Hypothalamus (tissue), 51 donors: ENCODE measurements at regions not wholly inside any gene's neighbourhood (a gene's known extent, or its start where the extent isn't known, plus 50 kb on each side); places are given as distances from the start of the nearest gene placed in this dataset.
"Not testable (repeated sequence)": the region's sequence is repeated elsewhere in the genome, so short reads cannot be mapped to it uniquely, and the experiment has no call there.

Source experiments
- DNase-seq, 51 donors: peaks; one replicate each; lab custom pipeline; 2025; lab: John Stamatoyannopoulos, UW

GRCh38 chr16:22674832-22675191 lies 139.2 kb upstream of the HS3ST2 start:
- peak in 1 of 51 donors; percentile 19 for DNase-seq

DNA sequence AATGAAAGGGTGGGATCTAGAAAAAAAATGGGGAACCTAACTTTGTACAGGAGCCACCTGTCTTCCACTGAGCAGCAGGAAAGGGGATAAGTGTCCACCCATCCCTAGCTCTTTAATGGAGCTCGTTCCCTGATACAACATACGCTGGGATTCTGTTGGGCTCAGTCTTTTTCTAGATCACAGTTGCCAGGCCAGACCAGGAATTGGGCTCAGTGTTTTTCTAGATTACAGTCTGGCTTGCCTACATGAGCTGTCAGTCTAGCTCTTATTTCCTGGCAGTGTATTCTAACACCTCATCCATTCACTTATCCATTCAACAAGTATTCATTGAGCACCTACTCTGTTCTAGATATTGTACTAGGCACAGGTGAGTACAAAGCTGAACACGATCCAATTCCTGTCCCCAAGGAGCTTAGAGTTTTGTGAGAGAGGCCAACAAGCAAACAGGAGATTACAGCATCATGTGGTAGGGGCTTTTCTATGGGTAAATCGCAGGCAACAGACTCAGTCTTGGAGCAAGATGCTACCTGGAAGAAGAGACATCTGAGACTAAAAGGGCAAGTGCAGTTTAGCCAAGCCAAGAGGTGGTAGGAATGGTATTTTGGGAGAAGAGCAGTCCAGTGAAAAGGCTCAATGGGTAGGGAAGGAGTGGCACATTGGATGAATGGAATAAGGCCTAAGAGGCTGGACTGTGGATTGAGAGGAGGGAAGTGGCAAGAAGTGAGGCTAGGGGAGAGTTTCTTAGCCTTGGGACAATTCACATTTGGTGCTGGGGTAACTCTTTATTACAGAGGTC lies 138.0 kb upstream of the HS3ST2 start:
- no peak for DNase-seq

- DNase-seq, result no peak
Measured at GRCh38 chr16:22677024-22677830, 136.7 kb upstream of the HS3ST2 start.

DNA sequence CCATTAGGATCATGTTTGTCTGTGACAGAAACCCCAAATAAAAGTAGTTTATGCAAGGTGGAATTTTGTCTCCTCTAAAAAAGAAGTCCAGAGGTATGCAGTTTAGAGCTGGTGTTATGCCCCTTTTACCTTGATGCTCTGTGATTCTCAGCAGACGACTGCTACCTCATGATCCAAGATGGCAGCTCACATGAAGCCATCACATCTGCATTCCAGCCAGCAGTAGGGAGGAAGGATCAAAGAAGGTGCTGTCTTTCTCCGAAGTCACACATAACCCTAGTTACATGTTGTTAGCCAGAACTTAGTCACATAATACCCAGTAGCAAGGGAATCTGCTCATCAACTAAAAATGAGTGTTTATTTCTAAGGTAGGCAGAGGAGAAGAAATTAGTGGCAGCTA lies 135.7 kb upstream of the HS3ST2 start:
- DNase-seq, result no peak

DNA sequence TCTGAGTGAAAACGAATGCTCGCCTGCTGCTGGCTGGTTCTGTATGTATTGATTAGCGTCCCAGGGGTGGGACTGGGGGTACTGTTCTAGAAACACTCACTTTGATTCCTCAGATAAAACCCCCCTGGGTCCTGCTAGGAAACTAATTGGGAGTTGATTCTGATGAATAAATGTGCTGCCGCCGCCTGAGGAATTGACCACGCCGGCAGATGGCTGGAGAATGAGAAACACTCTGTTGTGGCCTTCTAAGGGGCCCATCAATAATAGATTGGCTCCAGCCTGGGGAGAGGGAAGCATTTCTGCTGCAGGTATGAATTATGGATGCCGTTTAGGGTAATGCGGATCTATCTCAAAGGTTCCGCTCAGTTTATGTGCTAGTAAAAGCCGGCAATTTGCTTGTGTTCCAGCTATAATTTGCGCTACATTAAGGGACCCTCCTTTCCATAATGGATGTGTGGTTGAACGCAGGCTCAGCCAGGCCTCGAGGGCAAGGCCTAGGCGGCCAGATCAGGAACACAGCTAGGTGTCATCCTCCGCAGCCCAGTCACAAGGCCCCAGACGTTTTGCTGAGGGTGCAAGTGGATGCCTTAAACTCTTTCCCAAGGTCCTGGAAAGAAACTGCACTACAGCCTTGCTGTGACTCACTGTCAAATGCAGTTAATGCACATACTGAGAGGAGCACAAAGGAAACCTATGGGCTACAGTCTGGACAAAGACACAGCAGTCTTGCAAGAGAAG lies 132.2 kb upstream of the HS3ST2 start:
- DNase-seq, result no peak

DNA sequence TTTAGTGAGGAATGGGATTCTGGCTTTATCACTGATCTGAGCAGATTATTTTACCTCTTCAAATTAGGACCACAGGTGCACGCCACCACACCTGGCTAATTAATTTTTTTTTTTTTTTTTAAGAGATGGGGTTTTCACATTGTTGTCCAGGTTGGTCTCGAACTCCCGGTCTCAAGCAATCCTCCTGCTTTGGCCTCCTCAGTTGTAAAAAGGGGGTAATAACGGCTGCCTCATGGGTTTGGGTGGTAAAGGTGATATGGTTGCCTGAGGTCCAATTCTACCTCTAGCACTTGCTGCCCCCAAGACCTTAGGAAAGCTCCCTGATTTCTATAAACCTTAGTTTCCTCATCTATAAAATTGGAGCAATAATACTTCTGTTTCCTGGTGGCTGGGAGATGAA lies 130.7 kb upstream of the HS3ST2 start:
- DNase-seq, result no peak

GRCh38 chr16:22683730-22684573 lies 130.0 kb upstream of the HS3ST2 start:
- no peak for DNase-seq

- no peak for DNase-seq
Measured at GRCh38 chr16:22684574-22685458, 129.1 kb upstream of the HS3ST2 start.

DNA sequence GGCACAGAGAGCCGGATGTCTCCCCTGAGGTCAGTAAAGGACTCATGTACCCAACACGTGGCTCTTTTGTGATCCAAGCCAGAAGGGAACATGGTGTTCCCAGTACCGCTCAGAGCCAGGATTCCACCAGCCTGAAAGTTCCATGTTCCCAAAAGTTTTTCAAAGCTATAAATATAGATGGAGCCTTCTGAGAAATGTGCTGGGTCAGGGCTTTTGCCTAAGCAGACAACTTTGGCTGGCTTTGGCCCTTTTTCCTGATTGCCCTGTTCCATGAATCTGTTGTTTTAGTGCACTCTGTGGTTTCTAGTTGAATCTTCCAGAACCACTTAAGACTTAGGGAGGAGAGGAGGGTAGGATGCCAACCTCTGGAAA lies 128.5 kb upstream of the HS3ST2 start:
- no peak for DNase-seq

GRCh38 chr16:22687031-22687530 lies 126.9 kb upstream of the HS3ST2 start:
- no peak for DNase-seq

DNA sequence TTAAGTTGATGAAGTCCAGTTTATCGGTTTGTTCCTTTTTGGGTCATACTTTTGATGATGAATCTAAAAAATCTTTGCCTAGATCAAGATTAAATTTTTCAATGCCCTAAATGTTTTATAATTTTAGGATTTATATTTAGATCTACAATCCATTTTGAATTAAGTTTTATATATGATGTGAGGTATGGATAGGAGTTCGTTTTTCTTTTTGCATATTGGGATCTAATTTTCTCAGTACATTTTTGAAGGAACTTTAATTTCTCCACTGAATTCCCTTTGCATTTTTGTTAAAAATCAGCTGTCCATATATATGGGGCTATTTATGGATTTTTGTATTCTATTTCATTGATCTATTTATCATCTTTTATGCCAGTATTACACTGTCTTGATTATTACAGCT lies 125.5 kb upstream of the HS3ST2 start:
- DNase-seq, result no peak

DNA sequence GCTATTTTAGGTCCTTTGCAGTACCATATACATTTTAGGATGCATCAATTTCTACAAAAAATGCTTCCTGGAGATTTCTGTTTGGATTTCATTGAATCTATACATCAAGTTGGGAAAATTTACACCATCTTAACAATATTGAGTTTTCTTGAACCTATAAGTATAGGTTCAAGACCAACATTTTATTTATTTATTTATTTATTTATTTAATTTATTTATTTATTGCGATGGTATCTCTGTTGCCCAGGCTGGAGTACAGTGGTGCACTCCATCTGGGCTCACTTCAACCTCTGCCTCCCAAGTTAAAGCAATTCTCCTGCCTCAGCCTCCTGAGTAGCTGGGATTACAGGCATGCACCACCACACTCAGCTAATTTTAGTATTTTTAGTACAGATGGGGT lies 125.0 kb upstream of the HS3ST2 start:
- DNase-seq, result no peak

- no peak for DNase-seq
Measured at GRCh38 chr16:22691335-22691734, 122.6 kb upstream of the HS3ST2 start.

DNA sequence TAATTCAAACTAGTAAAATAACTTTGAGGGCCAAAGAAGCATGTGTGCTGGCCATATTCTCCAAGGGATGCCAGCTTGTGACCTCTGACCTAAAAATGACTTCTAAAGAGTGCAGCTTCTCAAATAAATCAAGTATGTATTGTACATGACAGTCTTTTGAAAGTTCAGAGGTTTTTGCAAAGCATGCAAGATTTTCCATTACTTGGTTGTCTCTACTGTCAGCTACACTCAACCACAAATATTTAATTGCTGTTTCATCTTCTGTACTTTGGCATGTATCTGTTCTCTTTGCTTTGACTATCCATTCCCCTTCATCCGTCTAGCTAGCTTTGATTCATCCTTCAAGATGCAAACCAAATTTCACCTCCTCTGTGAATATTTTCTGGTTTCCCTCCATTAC lies 121.9 kb upstream of the HS3ST2 start:
- DNase-seq, result no peak

GRCh38 chr16:22692916-22693637 lies 120.9 kb upstream of the HS3ST2 start:
- DNase-seq, result no peak

DNA sequence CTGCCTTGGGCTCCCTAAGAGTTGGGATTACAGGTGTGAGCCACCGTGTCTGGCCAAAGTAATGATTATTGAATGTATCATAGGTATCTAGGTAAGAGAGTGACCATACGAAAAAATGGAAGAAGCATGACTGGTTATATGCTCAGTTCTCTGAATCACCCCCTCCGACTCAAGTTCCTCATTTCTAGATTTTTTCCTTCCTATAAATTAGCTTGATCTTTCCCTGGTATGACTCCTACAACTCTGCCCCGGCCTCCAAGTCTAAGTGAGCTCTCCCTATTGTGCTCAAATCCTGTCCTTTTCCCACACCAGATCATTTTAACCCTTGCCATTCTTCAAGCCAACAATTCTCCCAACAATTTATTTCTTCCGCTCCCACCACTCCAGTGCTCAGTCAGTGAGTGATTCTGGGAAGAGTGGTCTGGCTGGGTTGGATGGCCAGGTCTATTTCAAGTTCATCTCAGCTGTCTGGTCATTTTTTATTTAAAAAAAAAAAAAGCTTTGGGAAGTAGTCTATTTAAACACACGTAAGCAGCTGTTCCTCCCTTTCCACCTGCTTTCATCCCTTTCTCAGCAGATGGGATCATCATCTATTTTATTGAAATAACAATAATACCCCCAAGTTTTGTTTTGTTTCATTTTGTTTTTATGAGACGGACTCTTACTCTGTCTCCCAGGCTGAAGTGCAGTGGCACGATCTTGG lies 120.2 kb upstream of the HS3ST2 start:
- DNase-seq, result no peak

- DNase-seq, result peak in 1 of 51 donors; percentile 4
Measured at GRCh38 chr16:22694887-22695382, 119.0 kb upstream of the HS3ST2 start.

GRCh38 chr16:22695773-22696172 lies 118.2 kb upstream of the HS3ST2 start:
- DNase-seq, result not testable (repeated sequence)
